ENCODE measurements at regions not wholly inside any gene's neighbourhood (a gene's known extent, or its start where the extent isn't known, plus 50 kb on each side); places are given as distances from the start of the nearest gene placed in this dataset.
A peak's percentile ranks its signal among the peaks of the same experiment; 100 is the strongest.

GRCh38 chr9:1369297-1369696 is 319.1 kb downstream of the DMRT2 start:
- no peak for TF ChIP-seq ZNF274 (IDR thresholded peaks at IDR 0.05; ENCODE audit: low read depth, low read length)
- TF ChIP-seq YY1 (IDR thresholded peaks at IDR 0.05; ENCODE audit: insufficient read depth, insufficient read length) = no peak
- no peak for TF ChIP-seq SUZ12 (IDR thresholded peaks at IDR 0.05; ENCODE audit: extremely low read depth, insufficient read depth, insufficient read length)
- H3K4me3 ChIP-seq (ENCODE audit: insufficient read length, low read depth) = no peak overlapping the region
- no peaks in the 10 kb centered on the region for H3K4me1 ChIP-seq (ENCODE audit: insufficient read depth, insufficient read length)
- no peaks in the 10 kb centered on the region for H3K9me3 ChIP-seq (ENCODE audit: insufficient read depth, low read length)
- no peaks in the 10 kb centered on the region for H3K27me3 ChIP-seq (ENCODE audit: insufficient read depth, insufficient read length)
- H3K9ac ChIP-seq (ENCODE audit: insufficient read length, low read depth) = no peak overlapping the region
- H3K36me3 ChIP-seq (ENCODE audit: insufficient read depth, insufficient read length, low read length) = no peaks in the 10 kb centered on the region
- DNase-seq (ENCODE audit: low read depth, low spot score) = no peak

- no peaks in the 10 kb centered on the region for H3K36me3 ChIP-seq (ENCODE audit: insufficient read depth, insufficient read length, low read length)
- H3K9me3 ChIP-seq (ENCODE audit: insufficient read depth, low read length) = no peaks in the 10 kb centered on the region
- no peak for TF ChIP-seq YY1 (IDR thresholded peaks at IDR 0.05; ENCODE audit: insufficient read depth, insufficient read length)
- no peak for TF ChIP-seq ZNF274 (IDR thresholded peaks at IDR 0.05; ENCODE audit: low read depth, low read length)
- no peak for TF ChIP-seq SUZ12 (IDR thresholded peaks at IDR 0.05; ENCODE audit: extremely low read depth, insufficient read depth, insufficient read length)
- H3K9ac ChIP-seq (ENCODE audit: insufficient read length, low read depth) = no peak overlapping the region
- H3K4me3 ChIP-seq (ENCODE audit: insufficient read length, low read depth) = no peak overlapping the region
- no peak for DNase-seq (ENCODE audit: low read depth, low spot score)
- no peaks in the 10 kb centered on the region for H3K4me1 ChIP-seq (ENCODE audit: insufficient read depth, insufficient read length)
- no peaks in the 10 kb centered on the region for H3K27me3 ChIP-seq (ENCODE audit: insufficient read depth, insufficient read length)
These were observed 323.3 kb downstream of the DMRT2 start for GRCh38 chr9:1373445-1373844.

GRCh38 chr9:1383899-1384455 is 333.8 kb downstream of the DMRT2 start:
- no peak overlapping the region for H3K4me3 ChIP-seq (ENCODE audit: insufficient read length, low read depth)
- H3K27me3 ChIP-seq (ENCODE audit: insufficient read depth, insufficient read length) = no peaks in the 10 kb centered on the region
- H3K9me3 ChIP-seq (ENCODE audit: insufficient read depth, low read length) = no peaks in the 10 kb centered on the region
- H3K36me3 ChIP-seq (ENCODE audit: insufficient read depth, insufficient read length, low read length) = no peaks in the 10 kb centered on the region
- DNase-seq (ENCODE audit: low read depth, low spot score) = no peak
- no peaks in the 10 kb centered on the region for H3K4me1 ChIP-seq (ENCODE audit: insufficient read depth, insufficient read length)
- H3K9ac ChIP-seq (ENCODE audit: insufficient read length, low read depth) = no peak overlapping the region
- TF ChIP-seq YY1 (IDR thresholded peaks at IDR 0.05; ENCODE audit: insufficient read depth, insufficient read length) (no peak), ZNF274 (IDR thresholded peaks at IDR 0.05; ENCODE audit: low read depth, low read length) (no peak), SUZ12 (IDR thresholded peaks at IDR 0.05; ENCODE audit: extremely low read depth, insufficient read depth, insufficient read length) (no peak)

- TF ChIP-seq YY1 (IDR thresholded peaks at IDR 0.05; ENCODE audit: insufficient read depth, insufficient read length) = no peak
- TF ChIP-seq ZNF274 (IDR thresholded peaks at IDR 0.05; ENCODE audit: low read depth, low read length) = no peak
- TF ChIP-seq SUZ12 (IDR thresholded peaks at IDR 0.05; ENCODE audit: extremely low read depth, insufficient read depth, insufficient read length) = no peak
- Histone ChIP-seq H3K9ac (ENCODE audit: insufficient read length, low read depth) (no peak overlapping the region), H3K36me3 (ENCODE audit: insufficient read depth, insufficient read length, low read length) (no peaks in the 10 kb centered on the region), H3K4me1 (ENCODE audit: insufficient read depth, insufficient read length) (no peaks in the 10 kb centered on the region), H3K27me3 (ENCODE audit: insufficient read depth, insufficient read length) (no peaks in the 10 kb centered on the region), H3K4me3 (ENCODE audit: insufficient read length, low read depth) (no peak overlapping the region), H3K9me3 (ENCODE audit: insufficient read depth, low read length) (no peaks in the 10 kb centered on the region)
- no peak for DNase-seq (ENCODE audit: low read depth, low spot score)
These were observed 334.7 kb downstream of the DMRT2 start for GRCh38 chr9:1384816-1385215.

- H3K9ac ChIP-seq (ENCODE audit: insufficient read length, low read depth) = no peak overlapping the region
- H3K9me3 ChIP-seq (ENCODE audit: insufficient read depth, low read length) = no peaks in the 10 kb centered on the region
- no peak overlapping the region for H3K4me3 ChIP-seq (ENCODE audit: insufficient read length, low read depth)
- DNase-seq (ENCODE audit: low read depth, low spot score) = no peak
- H3K27me3 ChIP-seq (ENCODE audit: insufficient read depth, insufficient read length) = no peaks in the 10 kb centered on the region
- no peak for TF ChIP-seq YY1 (IDR thresholded peaks at IDR 0.05; ENCODE audit: insufficient read depth, insufficient read length)
- TF ChIP-seq SUZ12 (IDR thresholded peaks at IDR 0.05; ENCODE audit: extremely low read depth, insufficient read depth, insufficient read length) = no peak
- TF ChIP-seq ZNF274 (IDR thresholded peaks at IDR 0.05; ENCODE audit: low read depth, low read length) = no peak
- H3K36me3 ChIP-seq (ENCODE audit: insufficient read depth, insufficient read length, low read length) = no peaks in the 10 kb centered on the region
- no peaks in the 10 kb centered on the region for H3K4me1 ChIP-seq (ENCODE audit: insufficient read depth, insufficient read length)
These were observed 336.3 kb downstream of the DMRT2 start for GRCh38 chr9:1386420-1386819.

- no peaks in the 10 kb centered on the region for H3K4me1 ChIP-seq (ENCODE audit: insufficient read depth, insufficient read length)
- no peak for DNase-seq (ENCODE audit: low read depth, low spot score)
These were observed 338.1 kb downstream of the DMRT2 start for GRCh38 chr9:1388216-1388615.

GRCh38 chr9:1400983-1401382 is 350.8 kb downstream of the DMRT2 start:
- H3K27me3 ChIP-seq (ENCODE audit: insufficient read depth, insufficient read length) = no peaks in the 10 kb centered on the region
- H3K4me1 ChIP-seq (ENCODE audit: insufficient read depth, insufficient read length) = no peaks in the 10 kb centered on the region
- no peak overlapping the region for H3K9ac ChIP-seq (ENCODE audit: insufficient read length, low read depth)
- H3K4me3 ChIP-seq (ENCODE audit: insufficient read length, low read depth) = no peak overlapping the region
- no peaks in the 10 kb centered on the region for H3K9me3 ChIP-seq (ENCODE audit: insufficient read depth, low read length)
- H3K36me3 ChIP-seq (ENCODE audit: insufficient read depth, insufficient read length, low read length) = no peaks in the 10 kb centered on the region
- DNase-seq (ENCODE audit: low read depth, low spot score) = peak; percentile 11
- no peak for TF ChIP-seq ZNF274 (IDR thresholded peaks at IDR 0.05; ENCODE audit: low read depth, low read length)
- no peak for TF ChIP-seq YY1 (IDR thresholded peaks at IDR 0.05; ENCODE audit: insufficient read depth, insufficient read length)
- TF ChIP-seq SUZ12 (IDR thresholded peaks at IDR 0.05; ENCODE audit: extremely low read depth, insufficient read depth, insufficient read length) = no peak

More at GRCh38 chr9:1388216-1388615, 338.1 kb downstream of the DMRT2 start:
- no peaks in the 10 kb centered on the region for H3K9me3 ChIP-seq (ENCODE audit: insufficient read depth, low read length)
- TF ChIP-seq YY1 (IDR thresholded peaks at IDR 0.05; ENCODE audit: insufficient read depth, insufficient read length) (no peak), SUZ12 (IDR thresholded peaks at IDR 0.05; ENCODE audit: extremely low read depth, insufficient read depth, insufficient read length) (no peak), ZNF274 (IDR thresholded peaks at IDR 0.05; ENCODE audit: low read depth, low read length) (no peak)
- H3K4me3 ChIP-seq (ENCODE audit: insufficient read length, low read depth) = no peak overlapping the region
- no peaks in the 10 kb centered on the region for H3K27me3 ChIP-seq (ENCODE audit: insufficient read depth, insufficient read length)
- H3K9ac ChIP-seq (ENCODE audit: insufficient read length, low read depth) = no peak overlapping the region
- H3K36me3 ChIP-seq (ENCODE audit: insufficient read depth, insufficient read length, low read length) = no peaks in the 10 kb centered on the region

Data from NT2/D1 (cell line).